Vagina (tissue), 2 donors: ENCODE measurements at regions not wholly inside any gene's neighbourhood (a gene's known extent, or its start where the extent isn't known, plus 50 kb on each side); places are given as distances from the start of the nearest gene placed in this dataset.

ENCODE experiments used
- CTCF ChIP-seq, 3 experiments: fragments of 450-650 bp in 2 of 3; fragments of 200-600 bp in 1 of 3; sonication (generic) in 1 of 3; IDR thresholded peaks; one replicate each; pipeline ENCODE4 v1.5.1; 2017 to 2019; ENCODE audit warnings: antibody characterized with exemption in 3 of 3, mild to moderate bottlenecking in 2 of 3, moderate library complexity in 2 of 3
- POLR2A ChIP-seq, 2 donors: fragments of 450-650 bp; IDR thresholded peaks; one replicate each; pipeline ENCODE4 v1.6.1; 2017; ENCODE audit warnings: antibody characterized with exemption in 2 of 2, mild to moderate bottlenecking in 2 of 2, moderate library complexity in 2 of 2
- POLR2AphosphoS5 ChIP-seq, 2 donors: sonication (generic); formaldehyde crosslinking; IDR thresholded peaks; one replicate each; pipeline ENCODE4 v1.9.0; 2017; ENCODE audit warnings: antibody characterized with exemption in 2 of 2, mild to moderate bottlenecking in 2 of 2, low read depth in 1 of 2; ENCODE audit not compliant: insufficient read depth in 1 of 2

GRCh38 chr9:90070056-90070455, 465.2 kb downstream of the GADD45G start:
- no peak for TF ChIP-seq CTCF (IDR thresholded peaks at IDR 0.05)
- TF ChIP-seq POLR2AphosphoS5 (IDR thresholded peaks at IDR 0.05; ENCODE audit: insufficient read depth in 1 of 2, low read depth in 1 of 2) = no peak
- TF ChIP-seq POLR2A (IDR thresholded peaks at IDR 0.05) = no peak
